Midbrain (tissue), 1 donor: ENCODE measurements at regions not wholly inside any gene's neighbourhood (a gene's known extent, or its start where the extent isn't known, plus 50 kb on each side); places are given as distances from the start of the nearest gene placed in this dataset.
"Not testable (repeated sequence)": the region's sequence is repeated elsewhere in the genome, so short reads cannot be mapped to it uniquely, and the experiment has no call there.

ENCODE experiments used
- DNase-seq: peaks from one replicate; lab custom pipeline; 2025; lab: John Stamatoyannopoulos, UW

DNA sequence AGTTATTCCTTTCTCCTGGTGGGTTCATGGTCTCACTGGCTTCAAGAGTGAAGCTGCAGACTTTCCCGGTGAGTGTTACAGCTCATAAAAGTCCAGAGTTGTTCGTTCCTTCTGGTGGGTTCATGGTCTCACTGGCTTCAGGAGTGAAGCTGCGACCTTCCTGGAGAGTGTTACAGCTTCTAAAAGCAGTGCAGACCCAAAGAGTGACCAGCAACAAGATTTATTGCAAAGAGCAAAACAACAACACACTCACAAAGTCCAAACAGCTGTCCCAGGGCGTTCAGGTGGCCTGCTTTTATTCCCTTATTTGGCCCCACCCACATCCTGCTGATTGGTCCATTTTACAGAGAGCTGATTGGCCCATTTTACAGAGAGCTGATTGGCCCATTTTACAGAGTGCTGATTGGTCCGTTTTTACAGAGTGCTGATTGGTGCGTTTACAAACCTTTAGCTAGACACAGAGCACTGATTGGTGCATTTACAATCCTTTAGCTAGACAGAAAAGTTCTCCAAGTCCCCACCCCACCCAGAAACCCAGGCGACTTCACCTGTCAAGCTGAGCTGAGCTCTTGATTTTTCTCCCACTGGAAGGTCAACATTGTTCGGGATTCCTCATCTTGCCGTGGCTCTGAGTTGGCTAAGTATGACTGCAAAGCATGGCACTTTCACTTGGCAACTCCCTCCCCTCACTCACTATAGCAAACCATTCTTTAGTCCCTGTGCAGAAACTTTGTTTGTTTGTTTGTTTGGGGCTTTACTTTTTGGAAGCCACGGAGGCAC is 87.3 kb upstream of the EEPD1 start:
- not testable (repeated sequence) for DNase-seq

DNA sequence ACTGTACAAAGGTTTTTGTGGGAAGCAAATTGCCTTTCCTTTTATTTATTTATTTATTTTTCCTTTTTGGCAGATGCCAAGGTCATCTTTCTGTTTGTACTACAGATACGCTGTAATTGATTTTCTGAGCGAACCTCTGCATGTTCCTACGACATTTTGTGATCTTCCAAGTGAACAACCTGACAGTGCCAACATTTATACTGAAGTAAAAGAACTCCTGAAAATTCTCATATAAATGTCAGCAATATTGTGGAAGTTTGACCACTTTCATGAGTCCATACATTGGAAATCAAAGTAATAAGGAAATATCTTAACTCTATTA is 86.8 kb upstream of the EEPD1 start:
- no peak for DNase-seq

DNA sequence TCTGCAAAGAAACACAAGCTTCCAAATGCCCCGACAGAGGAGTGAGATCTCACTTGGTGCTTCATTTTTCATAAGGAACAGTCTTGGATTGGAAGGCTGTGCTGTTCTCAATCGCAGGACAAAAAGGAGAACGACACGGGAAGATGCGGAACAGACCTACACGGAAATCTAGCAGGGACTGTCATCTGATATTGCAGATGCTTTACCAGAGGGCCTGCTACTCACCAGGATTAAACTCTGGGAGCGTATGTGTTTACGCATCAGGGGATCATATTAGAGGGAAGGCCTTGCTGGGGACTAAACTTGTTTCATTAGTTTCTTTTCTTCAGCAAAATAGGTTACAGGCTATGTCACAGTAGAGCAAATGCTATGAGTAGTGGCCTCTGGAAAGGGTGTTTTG is 82.8 kb upstream of the EEPD1 start:
- DNase-seq = no peak

DNA sequence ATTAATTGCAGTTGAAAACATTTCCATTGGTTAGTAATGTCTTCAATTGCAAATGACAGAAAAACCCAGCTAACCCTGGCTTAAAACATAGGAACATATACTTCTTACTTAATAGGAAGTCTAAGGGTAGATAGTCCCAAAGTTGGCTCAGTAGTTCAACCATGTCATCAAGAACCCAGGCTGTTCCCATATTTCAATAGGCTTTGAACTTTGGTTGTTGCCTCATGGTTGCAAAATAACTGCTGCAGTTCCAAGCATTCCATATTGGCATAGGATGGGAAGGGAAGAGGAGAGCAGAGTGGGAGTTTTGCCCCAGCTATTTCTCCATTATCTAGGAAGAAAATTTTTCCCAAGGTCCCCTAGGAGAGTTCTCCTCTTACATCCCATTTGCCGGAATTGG is 81.4 kb upstream of the EEPD1 start:
- DNase-seq = no peak

DNA sequence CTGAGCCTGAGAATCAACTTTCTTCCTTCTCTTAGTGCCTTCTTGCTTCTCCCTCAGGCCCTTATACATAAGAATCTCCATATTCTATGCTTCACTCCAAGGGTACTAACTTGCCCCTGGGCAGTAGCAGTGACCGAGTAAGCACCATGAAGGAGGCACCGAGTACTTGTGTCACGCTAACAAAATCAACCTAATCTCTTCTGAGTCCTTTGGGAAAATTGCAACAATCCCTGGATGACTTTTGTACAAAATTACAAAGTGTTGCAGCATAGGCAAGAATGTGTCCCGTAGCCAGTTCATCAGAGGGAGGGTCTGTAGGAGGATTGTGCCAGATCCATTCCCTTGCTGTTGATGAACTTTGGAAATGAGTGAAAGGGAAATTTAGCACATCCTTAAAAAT is 80.4 kb upstream of the EEPD1 start:
- no peak for DNase-seq

DNA sequence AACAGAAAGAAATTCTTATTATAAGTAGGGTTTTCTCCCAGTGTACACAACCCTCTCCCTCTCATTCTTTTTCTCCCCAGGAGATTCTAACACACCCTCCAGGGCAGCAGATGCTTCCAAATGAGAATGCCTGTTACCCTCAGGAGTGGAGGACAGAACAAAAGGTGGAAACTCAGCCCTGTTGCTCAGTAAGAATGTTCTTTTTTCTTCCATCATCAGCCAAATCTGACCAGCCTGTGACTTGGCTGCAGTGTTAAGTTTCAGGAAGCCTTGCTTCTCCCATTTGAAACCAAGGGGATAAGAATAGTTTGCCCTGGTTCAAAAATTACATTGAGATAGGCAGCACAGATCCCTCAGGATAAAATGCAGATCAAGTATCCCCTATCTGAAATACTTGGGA is 77.5 kb upstream of the EEPD1 start:
- DNase-seq = no peak

DNA sequence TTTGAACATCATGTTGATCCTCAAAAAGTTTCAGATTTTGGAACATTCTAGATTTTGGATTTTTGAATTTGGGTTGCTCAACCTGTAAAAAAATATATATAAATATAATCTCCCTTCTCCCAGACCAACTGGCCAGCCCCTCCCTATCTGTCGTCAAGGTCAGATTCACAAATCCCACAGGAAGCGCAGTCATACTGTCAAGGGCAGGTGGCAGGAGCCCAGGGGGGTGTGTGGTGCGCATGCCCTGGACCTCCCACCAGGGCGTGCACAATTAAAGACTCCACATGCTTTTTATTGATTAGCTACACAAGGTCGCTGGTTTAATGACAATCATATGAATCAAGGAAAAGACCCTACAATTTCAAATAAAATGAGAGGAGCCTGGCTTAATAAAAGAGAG is 77.0 kb upstream of the EEPD1 start:
- no peak for DNase-seq

DNA sequence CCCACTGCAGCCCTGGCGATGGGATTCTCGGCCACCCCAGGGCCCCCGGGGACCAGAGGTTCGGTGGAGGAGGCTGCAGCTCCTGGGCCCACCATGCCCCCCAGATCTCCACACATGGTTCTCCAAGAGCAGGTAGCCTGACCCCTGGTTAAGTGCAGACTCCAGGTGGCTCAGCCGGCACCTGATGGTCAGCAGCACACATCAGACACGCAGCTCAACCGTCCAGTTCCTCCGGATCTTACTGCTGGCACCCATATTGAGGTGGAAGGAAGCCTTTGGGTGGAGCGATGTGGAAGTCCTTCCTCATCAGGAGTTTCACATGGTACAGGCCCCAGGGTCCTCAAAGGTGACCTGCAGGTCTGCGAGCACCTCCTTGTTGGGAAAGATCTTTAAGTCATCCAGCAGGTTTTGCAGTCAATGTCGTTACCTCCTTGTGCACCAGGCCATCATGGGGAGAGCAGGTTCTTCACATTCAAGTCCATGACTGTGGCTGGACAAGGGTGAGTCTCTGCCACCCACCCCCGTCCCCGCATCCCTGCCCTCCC is 74.2 kb upstream of the EEPD1 start:
- DNase-seq = no peak

DNA sequence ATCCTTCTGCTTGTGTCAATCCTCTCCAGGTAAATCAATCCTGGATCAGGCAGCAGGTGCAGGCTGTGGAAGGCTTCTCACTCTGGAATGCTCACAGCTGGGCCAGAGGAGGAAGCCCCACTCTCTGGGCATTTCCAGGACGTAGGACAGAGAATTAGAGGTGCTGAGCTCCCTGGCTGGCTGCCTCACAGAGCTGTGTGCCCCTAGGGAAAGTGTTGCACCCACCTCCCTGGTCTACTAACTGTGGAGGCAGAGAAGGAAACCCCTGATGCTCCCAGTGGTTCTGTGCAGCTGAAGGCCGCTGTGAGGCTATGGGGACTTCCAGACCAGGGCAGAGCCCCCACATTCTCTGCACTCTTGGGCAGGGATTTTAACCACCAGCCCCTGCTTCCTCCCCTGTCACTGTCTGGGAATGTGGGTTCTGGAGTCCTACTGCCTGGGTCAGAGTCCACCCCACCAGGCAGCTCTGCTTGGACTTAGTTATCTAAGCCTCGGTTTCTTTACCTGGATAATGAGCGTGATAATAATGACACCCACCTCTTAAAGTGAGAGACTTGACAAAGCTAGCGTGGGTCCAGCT is 73.5 kb upstream of the EEPD1 start:
- DNase-seq = no peak

DNA sequence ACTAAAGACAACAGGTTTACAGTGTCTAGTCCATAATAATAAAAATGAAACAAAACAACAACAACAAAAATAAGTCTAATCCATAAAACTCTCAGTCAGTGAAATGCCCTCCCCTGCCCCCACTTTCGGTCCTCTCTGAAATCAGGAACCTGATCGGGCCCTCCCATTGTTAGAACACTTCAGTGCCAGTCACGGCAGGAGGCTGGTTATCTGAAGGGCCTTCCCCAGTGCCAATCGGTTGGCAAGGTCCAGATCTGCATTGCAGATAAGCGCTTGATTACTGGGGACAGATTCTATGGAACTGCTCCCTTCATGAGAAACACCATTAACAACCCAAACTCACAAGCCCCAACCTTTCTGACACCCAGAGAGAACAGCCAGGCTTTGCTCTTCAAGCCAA is 72.2 kb upstream of the EEPD1 start:
- DNase-seq = no peak

DNA sequence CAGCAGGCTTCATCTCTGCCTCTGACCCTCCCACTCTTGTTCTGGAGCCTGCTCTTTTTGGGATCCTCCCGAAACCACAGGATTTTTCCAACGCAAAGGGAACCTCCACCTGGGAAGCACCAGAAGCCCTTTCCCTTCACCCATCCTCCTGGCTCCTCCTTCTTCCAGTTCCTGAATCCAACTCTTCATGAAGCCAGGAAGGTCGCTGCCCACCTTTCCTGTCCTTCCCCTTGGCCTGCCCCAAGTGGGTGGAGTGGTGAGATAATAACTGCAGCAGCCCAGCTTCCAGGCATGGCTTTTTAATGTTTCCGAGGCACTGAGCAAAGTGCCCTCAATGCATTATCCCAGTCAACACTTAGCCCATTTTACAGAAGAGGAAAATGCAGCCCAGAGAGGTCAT is 70.8 kb upstream of the EEPD1 start:
- DNase-seq = no peak

DNA sequence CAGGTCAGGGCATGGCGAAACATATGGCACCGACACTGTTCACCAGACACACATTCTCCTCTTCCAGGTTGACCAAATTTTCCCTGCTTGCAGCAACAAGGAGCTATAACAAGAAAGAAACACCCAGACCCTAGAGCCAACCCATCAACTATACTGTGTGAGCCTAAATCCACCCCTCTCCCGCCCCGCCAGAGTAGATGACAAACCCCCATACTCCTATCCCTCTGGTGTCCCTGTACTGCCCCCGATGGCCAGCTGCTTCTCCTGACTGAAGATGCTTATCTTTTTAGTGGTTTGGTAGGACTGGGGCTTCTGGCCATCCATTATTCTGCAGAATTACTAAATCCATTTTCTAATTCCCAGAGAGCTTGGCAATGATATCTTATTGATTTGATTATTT is 70.1 kb upstream of the EEPD1 start:
- no peak for DNase-seq

DNA sequence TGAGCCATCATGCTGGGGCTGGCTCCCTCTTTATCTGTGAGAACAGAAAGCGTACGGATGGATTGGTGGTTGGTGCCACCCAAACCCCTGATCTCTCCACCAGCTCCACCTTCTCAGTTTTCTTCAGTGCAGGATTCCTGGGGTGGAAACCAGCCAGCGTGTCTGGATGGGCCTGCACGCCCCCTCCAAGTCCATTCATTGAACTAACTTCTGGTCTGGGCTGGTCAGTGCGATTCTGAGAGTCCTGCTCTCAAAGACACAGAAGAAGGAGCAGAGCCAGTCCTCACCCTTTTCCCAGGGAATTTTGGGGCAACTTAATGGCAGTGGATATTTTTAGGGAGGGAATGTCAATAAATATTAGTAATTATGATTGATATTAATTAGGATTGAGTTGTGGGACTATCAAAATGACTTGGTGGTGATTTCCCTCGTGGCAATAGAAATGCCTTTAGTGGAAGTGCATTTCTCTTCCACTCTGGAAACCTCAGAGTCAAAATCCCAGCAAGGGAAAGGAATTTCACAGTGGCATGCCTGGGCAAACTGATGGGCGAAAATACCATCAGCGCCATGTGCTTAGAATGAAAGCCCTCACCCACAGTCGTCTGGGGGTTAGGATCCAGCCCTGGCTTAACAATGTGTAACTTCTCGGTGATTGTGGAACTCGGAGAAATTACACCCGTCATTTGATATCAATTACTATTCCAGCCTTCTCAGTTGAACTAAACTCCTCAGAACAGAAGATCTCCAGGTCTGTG is 69.3 kb upstream of the EEPD1 start:
- no peak for DNase-seq

DNA sequence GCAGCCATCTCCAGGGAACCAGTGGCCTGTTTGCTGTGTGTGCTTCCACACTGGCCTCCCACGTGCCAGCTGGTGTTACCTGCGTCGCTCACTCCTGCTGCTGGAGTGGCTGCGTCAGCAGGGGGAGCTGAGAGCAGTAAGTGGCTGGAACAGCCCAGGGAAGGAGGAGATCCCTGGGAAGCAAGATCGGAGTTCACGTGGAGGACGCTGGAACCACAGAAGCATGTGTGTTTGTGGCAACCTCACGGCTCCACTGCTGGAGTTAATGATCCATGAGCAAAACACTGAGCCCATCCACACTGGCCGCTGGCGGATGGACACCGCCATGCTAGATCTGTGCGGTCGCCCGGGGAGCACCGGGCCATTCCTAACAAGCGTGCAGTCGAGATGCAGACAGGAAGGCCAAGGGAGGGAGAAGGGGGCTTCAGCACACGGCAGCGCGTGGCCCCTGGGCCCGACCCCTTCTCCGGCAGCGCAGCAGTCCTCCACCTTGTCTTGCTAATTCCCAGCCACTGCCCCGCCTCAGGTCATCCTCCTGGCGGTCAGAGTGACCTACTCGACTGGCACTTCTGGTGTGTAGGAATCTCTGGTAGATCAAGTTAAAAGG is 68.5 kb upstream of the EEPD1 start:
- no peak for DNase-seq

DNA sequence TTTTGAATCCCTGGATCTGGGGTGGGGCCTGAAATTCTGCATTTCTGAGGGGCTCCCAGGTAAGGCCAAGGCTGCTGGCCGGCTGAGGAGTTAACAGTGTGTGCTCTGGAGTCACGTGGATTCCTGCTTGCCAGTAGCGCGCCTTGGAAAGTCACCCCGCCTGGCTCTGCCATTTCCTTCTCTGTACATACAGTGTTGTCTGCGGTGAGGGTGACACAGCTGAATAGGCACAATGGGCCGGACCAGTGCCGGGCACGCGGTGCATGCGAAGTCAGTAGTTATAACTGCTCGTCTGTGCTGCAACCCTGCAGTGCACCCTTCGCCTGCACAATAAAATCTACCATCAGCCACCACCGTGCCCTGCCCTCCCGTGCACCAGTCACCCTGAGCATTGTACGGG is 68.0 kb upstream of the EEPD1 start:
- no peak for DNase-seq

DNA sequence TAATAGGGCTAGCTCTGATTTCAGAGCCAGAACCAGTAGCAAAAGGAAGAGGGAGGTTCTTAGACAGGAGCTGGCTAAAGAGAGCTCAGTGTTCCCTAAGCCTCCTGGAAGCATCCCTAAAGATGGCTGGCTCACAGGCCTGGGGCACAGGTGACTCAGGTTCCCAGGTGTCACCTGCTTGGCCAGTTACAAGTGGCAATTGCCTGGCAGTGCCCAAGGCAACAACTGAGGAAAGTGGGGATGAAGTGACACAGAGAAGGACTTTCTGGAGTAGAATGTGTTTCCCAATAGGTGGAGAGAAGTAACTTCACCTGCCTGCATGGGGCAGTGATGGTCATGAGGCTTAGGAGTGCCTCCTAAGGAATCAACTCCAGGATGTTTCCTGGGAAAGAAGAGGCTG is 66.5 kb upstream of the EEPD1 start:
- DNase-seq = no peak

DNA sequence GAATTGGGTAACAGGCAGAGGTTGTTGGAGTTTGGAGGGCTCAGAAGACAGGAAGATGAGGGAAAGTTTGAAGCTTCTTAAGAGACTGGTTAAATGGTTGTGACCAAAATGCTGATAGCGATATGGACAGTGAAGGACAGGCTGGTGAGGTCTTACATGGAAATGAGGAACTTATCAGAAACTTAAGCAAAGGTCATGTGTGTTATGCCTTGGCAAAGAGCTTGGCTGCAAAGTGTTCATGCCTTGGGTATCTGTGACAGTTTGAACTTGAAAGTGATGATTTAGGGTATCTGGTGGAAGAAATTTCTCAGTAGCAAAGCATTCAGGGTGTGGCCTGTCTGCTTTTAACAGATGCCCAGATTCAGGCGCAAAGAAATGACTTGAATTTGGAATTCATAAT is 64.5 kb upstream of the EEPD1 start:
- no peak for DNase-seq

DNA sequence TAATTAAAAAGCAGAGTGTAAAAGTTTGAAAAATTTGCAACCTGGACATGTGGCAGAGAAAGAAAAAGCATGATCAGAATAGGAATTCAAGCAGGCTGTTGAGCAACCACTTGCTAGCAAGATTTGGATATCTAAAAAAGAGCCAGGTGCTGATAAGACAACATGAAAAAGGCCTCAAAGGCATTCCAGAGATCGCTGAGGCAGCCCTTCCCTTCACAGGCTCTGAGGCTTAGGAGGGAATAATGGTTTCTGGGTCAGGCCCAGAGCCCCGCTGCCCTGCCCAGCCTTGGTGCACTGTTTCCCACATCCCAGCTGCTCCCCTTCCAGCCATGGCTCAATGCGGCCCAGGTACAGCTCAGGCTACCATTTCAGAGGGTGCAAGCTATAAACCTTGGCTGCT is 64.1 kb upstream of the EEPD1 start:
- no peak for DNase-seq

DNA sequence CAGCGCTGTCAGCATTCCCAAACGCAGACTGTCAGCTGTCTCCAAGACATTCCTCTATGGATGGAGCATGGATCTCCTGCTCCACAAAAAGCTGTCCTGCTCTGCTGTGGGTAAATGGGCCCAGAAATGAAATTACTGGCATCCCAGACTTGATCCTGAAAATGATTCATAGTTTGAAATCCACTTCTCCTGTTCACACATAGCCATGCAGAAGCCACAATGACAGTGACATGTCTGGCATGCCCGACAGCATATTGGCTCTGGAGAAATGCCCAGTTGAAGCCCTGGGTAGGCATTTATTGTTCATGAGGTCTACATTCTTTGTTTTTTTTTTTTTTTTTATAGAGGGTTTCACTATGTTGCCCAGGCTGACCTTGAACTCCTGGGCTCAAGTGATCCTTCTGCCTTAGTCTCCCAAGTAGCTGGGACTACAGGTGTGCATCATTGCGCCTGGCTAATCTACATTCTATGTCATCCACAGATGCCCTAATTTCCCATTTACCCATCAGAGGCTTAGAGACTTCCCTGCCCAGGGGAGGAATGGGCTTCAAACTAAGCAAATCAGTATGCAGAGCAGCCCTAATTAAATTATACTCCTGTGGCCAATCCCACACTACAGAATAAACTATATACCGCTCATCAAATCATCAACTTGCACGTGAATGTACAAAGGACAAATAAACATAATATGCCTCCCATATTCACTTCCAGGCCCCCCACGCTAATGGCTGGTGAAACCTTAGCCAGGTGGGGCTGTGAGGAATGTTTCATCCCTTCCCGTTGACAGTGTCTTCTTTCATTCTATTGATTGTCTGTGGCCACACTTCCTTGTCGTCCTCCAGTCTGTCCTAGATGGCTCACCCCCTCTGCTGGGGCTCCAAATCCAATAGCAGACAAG is 61.8 kb upstream of the EEPD1 start:
- DNase-seq = no peak

DNA sequence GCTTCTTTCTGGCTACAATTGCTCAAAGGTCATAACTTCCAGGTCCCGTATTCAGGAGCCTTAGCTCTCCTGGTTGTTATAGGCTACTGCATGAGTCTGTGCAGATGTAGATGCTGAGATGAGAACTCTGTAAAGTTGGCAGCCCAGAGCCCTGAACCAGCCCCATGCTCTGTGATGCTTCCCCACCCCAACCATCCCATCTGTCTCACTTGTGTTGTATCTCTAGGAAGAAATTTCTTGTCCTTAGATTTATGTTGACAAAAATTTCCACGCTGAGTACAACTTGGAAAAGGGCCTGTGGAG is 61.2 kb upstream of the EEPD1 start:
- DNase-seq = no peak

DNA sequence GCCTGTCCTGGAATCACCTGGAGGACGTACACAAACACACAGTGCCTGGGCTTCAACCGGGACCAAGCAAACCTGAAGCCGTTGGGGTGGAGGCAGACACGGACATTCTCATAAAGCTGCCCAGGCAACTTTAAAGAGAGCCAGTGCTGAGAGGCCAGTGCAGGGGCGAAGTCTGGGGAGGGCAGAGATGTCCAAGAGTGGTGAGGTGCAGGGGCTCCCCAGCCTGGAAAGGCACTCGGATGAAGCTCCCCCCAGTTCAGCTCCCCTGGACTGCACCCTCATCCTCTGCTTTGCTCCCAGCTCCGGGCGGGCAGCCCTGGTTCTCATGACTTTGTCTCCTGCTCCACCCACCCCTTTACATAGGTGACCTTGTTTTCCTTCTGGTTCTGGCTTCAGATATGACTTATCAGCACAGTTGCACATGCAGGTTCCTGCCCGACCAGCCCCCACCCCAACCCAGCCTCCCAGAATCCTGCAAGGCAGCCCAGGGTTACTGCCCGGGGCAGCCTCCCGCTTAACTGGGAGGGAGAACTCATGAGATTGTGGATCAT is 60.8 kb upstream of the EEPD1 start:
- no peak for DNase-seq
